ENCODE measurements at regions not wholly inside any gene's neighbourhood (a gene's known extent, or its start where the extent isn't known, plus 50 kb on each side); places are given as distances from the start of the nearest gene placed in this dataset.

DNA sequence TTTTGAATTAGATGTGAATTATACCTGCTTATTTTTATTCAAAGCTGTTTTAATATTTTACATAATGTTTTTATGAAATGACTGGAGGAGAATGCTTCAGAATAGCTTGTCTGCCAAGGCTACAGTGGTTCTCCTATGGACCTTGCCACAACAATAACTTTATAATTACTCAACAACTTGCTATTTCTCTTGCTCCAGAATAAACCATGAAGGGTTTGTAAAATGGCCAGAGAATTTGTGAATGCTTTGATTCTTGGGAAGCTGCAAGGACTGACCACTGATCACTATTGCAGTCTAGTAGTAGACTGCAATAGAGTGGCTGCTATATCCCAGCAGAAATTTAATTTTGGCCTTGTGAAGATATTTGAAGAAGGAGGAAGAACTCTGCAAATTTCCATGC, 199.7 kb downstream of the FAT3 start:
- no peak overlapping the region for H3K4me3 Mint-ChIP-seq (ENCODE audit: unreplicated experiment)
- no peaks in the 10 kb centered on the region for H3K27me3 Mint-ChIP-seq (ENCODE audit: low read depth)
- no peak overlapping the region for H3K27ac Mint-ChIP-seq (ENCODE audit: unreplicated experiment)
- no peak for DNase-seq (ENCODE audit: low spot score)
- H3K4me1 Mint-ChIP-seq (ENCODE audit: low read depth), result peaks cover 27% of the 10 kb centered on the region
- peaks cover 17% of the 10 kb centered on the region for H3K9me3 Mint-ChIP-seq (ENCODE audit: low read depth)
- peaks cover 6% of the 10 kb centered on the region for H3K36me3 Mint-ChIP-seq (ENCODE audit: low read depth)
- TF ChIP-seq, protein P1, sequence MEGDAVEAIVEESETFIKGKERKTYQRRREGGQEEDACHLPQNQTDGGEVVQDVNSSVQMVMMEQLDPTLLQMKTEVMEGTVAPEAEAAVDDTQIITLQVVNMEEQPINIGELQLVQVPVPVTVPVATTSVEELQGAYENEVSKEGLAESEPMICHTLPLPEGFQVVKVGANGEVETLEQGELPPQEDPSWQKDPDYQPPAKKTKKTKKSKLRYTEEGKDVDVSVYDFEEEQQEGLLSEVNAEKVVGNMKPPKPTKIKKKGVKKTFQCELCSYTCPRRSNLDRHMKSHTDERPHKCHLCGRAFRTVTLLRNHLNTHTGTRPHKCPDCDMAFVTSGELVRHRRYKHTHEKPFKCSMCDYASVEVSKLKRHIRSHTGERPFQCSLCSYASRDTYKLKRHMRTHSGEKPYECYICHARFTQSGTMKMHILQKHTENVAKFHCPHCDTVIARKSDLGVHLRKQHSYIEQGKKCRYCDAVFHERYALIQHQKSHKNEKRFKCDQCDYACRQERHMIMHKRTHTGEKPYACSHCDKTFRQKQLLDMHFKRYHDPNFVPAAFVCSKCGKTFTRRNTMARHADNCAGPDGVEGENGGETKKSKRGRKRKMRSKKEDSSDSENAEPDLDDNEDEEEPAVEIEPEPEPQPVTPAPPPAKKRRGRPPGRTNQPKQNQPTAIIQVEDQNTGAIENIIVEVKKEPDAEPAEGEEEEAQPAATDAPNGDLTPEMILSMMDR (IDR thresholded peaks at IDR 0.05), result no peak

DNA sequence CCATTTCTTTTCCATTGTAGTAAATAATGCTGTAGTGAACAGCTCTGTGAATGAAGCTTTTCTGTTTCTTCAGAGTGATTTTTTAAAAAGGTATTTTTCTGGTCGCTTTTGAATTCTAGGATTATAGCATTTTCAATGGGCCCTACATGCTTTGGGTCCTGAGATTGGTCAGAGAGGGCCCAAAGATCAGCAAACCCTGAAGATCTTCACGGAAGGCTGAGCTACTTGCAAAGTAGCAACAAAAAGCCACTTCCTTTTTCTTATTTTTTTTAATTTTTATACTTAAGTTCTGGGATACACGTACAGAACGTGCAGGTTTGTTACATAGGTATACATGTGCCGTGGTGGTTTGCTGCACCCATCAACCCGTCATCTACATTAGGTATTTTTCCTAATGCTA, 200.5 kb downstream of the FAT3 start:
- Mint-ChIP-seq H3K36me3 (ENCODE audit: low read depth) (peaks cover 11% of the 10 kb centered on the region), H3K4me3 (ENCODE audit: unreplicated experiment) (no peak overlapping the region), H3K4me1 (ENCODE audit: low read depth) (peaks cover 27% of the 10 kb centered on the region), H3K9me3 (ENCODE audit: low read depth) (peaks cover 24% of the 10 kb centered on the region), H3K27ac (ENCODE audit: unreplicated experiment) (no peak overlapping the region), H3K27me3 (ENCODE audit: low read depth) (no peaks in the 10 kb centered on the region)
- DNase-seq (ENCODE audit: low spot score), result no peak
- TF ChIP-seq, protein P1 (IDR thresholded peaks at IDR 0.05), result no peak

DNA sequence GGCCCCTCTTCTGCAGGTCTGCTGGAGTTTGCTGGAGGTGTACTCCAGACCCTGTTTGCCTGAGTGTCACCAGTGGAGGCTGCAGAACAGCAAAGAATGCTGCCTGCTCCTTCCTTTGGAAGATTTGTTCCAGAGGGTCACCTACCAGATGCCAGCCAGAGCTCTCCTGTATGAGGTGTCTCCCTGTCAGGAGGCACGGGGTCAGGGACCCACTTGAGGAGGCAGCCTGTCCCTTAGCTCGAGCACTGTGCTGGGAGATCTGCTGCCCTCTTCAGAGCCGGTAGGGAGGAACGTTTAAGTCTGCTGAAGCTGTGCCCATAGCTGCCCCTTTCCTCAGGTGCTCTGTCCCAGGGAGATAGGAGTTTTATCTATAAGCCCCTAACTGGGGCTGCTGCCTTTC, 207.9 kb downstream of the FAT3 start:
- H3K27me3 Mint-ChIP-seq (ENCODE audit: low read depth), result no peaks in the 10 kb centered on the region
- TF ChIP-seq, protein P1 (IDR thresholded peaks at IDR 0.05), result no peak
- H3K27ac Mint-ChIP-seq (ENCODE audit: unreplicated experiment), result no peak overlapping the region
- no peak overlapping the region for H3K4me3 Mint-ChIP-seq (ENCODE audit: unreplicated experiment)
- H3K36me3 Mint-ChIP-seq (ENCODE audit: low read depth), result peaks cover 11% of the 10 kb centered on the region
- DNase-seq (ENCODE audit: low spot score), result no peak
- H3K9me3 Mint-ChIP-seq (ENCODE audit: low read depth), result peaks cover 19% of the 10 kb centered on the region
- no peaks in the 10 kb centered on the region for H3K4me1 Mint-ChIP-seq (ENCODE audit: low read depth)

DNA sequence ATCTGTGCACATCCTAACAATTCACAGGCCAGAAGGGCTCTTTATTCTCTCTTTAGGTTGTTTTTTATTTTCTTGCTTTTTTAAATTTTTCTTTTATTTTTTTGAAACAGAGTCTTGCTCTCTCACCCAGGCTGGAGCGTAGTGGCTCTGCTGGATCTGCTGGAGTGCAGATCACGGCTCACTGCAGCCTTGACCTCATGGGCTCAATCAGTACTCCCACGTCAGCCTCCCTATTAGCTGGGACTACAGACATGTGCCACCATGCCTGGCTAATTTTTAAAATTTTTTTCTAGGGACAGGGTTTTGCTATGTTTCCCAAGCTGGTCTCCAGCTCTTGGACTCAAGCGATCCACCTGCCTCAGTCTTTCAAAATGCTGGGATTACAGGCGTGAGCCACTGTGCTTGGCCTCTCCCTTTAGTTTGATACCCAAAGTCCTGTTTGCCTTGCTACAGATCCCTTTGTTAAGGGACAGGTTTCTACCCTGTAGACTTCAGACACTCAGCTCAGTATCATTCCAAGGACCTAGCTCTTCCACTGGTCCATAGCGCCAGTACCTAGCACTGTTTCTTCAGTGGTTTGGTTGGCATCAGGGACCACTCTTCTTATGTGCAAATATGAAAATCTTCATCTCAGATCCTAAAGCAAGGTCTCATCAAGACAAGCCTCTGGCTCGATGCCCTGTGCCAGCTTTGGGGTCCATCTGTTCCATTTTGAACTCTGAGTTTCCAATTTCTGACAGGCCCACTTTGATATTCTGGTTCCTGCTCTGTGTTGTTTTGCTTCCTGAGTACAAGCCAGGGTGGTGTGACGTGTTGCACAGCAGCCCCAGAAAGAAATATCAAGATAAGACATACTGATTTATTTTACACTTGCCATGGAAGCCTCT, 211.7 kb downstream of the FAT3 start:
- DNase-seq (ENCODE audit: low spot score), result no peak
- no peaks in the 10 kb centered on the region for H3K36me3 Mint-ChIP-seq (ENCODE audit: low read depth)
- TF ChIP-seq, protein P1 (IDR thresholded peaks at IDR 0.05), result no peak
- no peak overlapping the region for H3K4me3 Mint-ChIP-seq (ENCODE audit: unreplicated experiment)
- peaks cover 12% of the 10 kb centered on the region for H3K4me1 Mint-ChIP-seq (ENCODE audit: low read depth)
- no peak overlapping the region for H3K27ac Mint-ChIP-seq (ENCODE audit: unreplicated experiment)
- no peaks in the 10 kb centered on the region for H3K27me3 Mint-ChIP-seq (ENCODE audit: low read depth)
- no peaks in the 10 kb centered on the region for H3K9me3 Mint-ChIP-seq (ENCODE audit: low read depth)

DNA sequence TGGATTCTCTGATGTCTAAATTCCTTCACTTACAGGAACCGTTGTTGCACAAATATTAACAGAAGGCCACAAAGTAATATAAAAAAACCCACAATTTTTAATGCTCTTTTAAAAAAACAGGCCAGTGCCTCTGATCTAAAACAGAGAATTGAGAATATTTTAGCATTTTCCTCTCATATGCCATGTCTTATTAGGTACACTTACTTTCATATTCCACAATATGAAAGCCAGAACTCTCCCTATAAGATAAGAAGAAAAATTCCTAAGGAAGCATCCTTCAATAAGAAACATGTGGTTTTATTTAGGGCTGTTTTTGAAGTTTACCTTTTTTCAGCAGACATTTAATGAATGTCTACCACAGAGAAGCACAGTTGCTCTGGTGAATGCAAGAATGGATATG, 214.5 kb downstream of the FAT3 start:
- TF ChIP-seq, protein P1 (IDR thresholded peaks at IDR 0.05), result no peak
- DNase-seq (ENCODE audit: low spot score), result no peak
- Mint-ChIP-seq H3K36me3 (ENCODE audit: low read depth) (no peaks in the 10 kb centered on the region), H3K4me1 (ENCODE audit: low read depth) (peaks cover 32% of the 10 kb centered on the region), H3K27ac (ENCODE audit: unreplicated experiment) (no peak overlapping the region), H3K9me3 (ENCODE audit: low read depth) (no peaks in the 10 kb centered on the region), H3K27me3 (ENCODE audit: low read depth) (no peaks in the 10 kb centered on the region), H3K4me3 (ENCODE audit: unreplicated experiment) (no peak overlapping the region)
